ENCODE measurements at regions not wholly inside any gene's neighbourhood (a gene's known extent, or its start where the extent isn't known, plus 50 kb on each side); places are given as distances from the start of the nearest gene placed in this dataset.

DNA sequence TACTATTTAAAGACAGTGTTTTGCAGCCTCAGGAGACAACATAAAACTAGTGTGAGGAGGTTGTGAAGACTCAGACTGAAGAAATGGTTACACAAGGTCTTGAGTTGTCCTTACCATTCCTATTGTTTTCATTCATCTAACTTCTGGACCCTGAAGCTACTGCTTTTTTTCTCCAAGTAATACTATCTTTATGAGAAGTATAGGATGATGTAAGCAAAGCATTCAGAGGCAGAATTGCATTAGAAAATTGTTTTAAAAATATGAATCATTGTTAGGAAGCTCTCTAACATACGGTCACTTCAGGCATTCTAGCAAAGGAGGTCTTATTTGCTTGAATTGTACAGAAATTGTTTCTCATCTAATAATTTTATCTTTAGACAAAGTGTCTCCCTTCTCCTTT, 357.8 kb downstream of the TLL1 start:
- intact Hi-C loops (cut with DNase I), result no loop called here
- no peaks in the 10 kb centered on the region for H3K27me3 ChIP-seq
- no peak for DNase-seq (ENCODE audit: low spot score in 2 of 2)

DNA sequence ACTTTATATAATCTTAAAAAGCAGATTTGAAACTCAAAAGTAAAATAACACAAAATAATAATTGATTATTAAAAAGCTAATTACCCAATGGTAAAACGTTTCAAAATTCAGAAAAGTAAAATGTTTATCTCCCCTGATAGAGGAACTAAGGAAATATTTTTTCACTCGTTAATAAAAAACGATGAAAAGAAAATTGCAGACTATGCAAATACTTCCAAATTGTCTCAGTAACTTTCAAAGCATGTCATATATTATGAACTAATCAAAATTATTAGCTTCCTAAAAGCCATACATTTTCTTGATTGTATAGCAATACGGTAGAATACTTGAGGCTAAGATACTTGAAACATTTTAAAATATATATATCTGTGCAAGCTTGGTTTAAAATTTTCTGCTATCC, 366.3 kb downstream of the TLL1 start:
- Histone ChIP-seq H3K4me1 (no peaks in the 10 kb centered on the region), H3K9me3 (no peaks in the 10 kb centered on the region), H3K27ac (no peak overlapping the region), H3K27me3 (no peaks in the 10 kb centered on the region), H3K4me3 (no peak overlapping the region), H3K36me3 (no peaks in the 10 kb centered on the region)
- intact Hi-C loops (cut with DNase I), result no loop called here
- TF ChIP-seq, protein P1, sequence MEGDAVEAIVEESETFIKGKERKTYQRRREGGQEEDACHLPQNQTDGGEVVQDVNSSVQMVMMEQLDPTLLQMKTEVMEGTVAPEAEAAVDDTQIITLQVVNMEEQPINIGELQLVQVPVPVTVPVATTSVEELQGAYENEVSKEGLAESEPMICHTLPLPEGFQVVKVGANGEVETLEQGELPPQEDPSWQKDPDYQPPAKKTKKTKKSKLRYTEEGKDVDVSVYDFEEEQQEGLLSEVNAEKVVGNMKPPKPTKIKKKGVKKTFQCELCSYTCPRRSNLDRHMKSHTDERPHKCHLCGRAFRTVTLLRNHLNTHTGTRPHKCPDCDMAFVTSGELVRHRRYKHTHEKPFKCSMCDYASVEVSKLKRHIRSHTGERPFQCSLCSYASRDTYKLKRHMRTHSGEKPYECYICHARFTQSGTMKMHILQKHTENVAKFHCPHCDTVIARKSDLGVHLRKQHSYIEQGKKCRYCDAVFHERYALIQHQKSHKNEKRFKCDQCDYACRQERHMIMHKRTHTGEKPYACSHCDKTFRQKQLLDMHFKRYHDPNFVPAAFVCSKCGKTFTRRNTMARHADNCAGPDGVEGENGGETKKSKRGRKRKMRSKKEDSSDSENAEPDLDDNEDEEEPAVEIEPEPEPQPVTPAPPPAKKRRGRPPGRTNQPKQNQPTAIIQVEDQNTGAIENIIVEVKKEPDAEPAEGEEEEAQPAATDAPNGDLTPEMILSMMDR (IDR thresholded peaks at IDR 0.05), result no peak
- no peak for DNase-seq (ENCODE audit: low spot score in 2 of 2)

More for the DNA sequence above, 357.8 kb downstream of the TLL1 start:
- TF ChIP-seq, protein P1 (IDR thresholded peaks at IDR 0.05), result no peak
- Histone ChIP-seq H3K9me3 (no peaks in the 10 kb centered on the region), H3K4me3 (no peak overlapping the region), H3K36me3 (no peaks in the 10 kb centered on the region), H3K27ac (no peak overlapping the region), H3K4me1 (no peaks in the 10 kb centered on the region)

DNA sequence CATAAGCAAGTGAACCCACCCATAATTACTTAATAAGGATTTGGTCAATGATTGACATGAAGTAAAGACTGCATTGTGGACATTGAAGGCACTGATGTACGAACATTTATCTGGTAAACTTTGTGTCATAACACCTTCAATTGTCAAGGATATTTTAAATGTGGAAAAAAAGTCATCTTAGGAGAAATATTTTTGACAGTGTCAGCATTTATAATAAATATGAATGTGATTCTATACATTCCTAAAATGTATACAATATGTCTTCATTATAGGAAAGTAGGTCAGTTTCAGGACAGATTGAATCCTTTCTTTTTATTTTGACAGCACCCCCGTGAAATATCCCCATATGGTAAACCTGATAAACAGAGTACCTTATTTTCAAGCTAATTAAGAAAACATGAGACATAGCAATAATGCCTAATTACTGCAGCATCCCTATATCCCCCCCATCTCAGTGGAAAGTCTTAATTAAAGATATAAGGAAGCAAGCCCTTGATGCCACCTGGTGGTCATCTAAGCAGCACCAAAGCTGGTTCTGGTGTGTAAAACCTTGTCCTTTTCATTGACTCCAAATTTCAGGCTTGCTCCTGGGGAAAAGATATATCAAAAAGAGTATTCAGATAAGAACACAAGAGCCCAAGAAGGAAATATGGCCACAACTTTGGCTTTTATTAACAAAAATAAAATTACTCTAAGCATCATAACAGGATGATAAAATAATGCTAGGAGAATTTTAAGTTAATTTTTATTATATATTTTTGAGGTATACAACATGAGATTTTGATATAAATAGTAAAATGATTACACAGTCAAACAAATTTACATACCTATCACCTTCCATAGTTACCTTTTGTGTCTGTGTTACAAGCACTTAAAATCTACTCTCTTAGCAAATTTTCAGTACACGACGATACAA, 379.7 kb downstream of the TLL1 start:
- H3K27ac ChIP-seq, result no peak overlapping the region
- no peaks in the 10 kb centered on the region for H3K9me3 ChIP-seq
- no peak for DNase-seq (ENCODE audit: low spot score in 2 of 2)
- intact Hi-C loops (cut with DNase I), result no loop called here
- no peak overlapping the region for H3K4me3 ChIP-seq
- no peaks in the 10 kb centered on the region for H3K4me1 ChIP-seq
- TF ChIP-seq, protein P1 (IDR thresholded peaks at IDR 0.05), result peak in 1 of 3 experiments; percentile 23
- no peaks in the 10 kb centered on the region for H3K27me3 ChIP-seq
- H3K36me3 ChIP-seq, result no peaks in the 10 kb centered on the region

DNA sequence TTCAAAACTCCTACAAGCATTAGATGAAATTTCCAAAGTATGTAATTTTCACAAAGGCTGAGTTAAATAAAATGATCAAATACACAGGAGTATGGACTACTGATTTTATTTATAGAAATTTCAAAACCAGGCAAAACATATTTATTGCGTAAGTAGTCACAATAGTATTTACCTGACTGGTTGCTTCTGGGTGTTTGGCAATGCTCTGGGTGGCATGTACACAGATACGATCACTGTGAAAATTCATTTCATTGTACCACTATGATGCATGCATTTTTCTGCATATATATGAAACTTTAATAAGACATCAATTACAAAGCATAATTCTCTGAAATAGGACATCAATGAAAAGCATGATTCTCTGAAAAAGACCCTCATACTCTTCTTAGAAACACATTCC, 384.2 kb downstream of the TLL1 start:
- Histone ChIP-seq H3K4me3 (no peak overlapping the region), H3K36me3 (no peaks in the 10 kb centered on the region), H3K27ac (no peak overlapping the region), H3K27me3 (no peaks in the 10 kb centered on the region), H3K9me3 (no peaks in the 10 kb centered on the region), H3K4me1 (no peaks in the 10 kb centered on the region)
- intact Hi-C loops (cut with DNase I), result no loop called here
- TF ChIP-seq, protein P1 (IDR thresholded peaks at IDR 0.05), result no peak
- DNase-seq (ENCODE audit: low spot score in 2 of 2), result no peak

DNA sequence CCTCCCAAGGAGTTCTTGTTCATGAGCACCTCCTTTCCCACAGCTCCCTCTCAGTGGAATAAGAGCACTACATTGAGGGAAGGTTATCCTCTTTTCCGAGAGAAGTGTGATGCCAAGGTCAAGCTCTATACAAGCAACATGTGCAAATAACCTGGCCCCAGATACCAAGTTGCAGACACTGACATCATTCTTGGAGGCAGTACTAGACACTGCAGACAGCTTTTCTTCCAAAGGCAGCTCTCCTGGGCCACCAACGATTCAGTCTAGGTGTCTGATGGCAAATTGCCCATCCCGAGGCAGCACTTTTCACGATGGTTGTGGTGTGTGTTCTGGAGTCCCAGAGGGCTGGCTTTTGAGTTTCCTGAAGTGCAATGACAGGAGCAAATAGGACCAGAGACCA, 384.9 kb downstream of the TLL1 start:
- intact Hi-C loops (cut with DNase I), result no loop called here
- DNase-seq (ENCODE audit: low spot score in 2 of 2), result no peak
- TF ChIP-seq, protein P1 (IDR thresholded peaks at IDR 0.05), result no peak

More for the DNA sequence above, 384.9 kb downstream of the TLL1 start:
- Histone ChIP-seq H3K27ac (no peak overlapping the region), H3K36me3 (no peaks in the 10 kb centered on the region), H3K27me3 (no peaks in the 10 kb centered on the region), H3K4me1 (no peaks in the 10 kb centered on the region), H3K9me3 (no peaks in the 10 kb centered on the region), H3K4me3 (no peak overlapping the region)

Measured in ascending aorta (tissue), 2 donors.